ENCODE measurements at regions not wholly inside any gene's neighbourhood (a gene's known extent, or its start where the extent isn't known, plus 50 kb on each side); places are given as distances from the start of the nearest gene placed in this dataset.

- H3K4me3 ChIP-seq (ENCODE audit: low read length): no peak overlapping the region
- H3K27ac ChIP-seq (ENCODE audit: low read length): no peak overlapping the region
- no peak overlapping the region for H3K9ac ChIP-seq (ENCODE audit: low read length)
- H3K9me2 ChIP-seq (replicated peaks; ENCODE audit: insufficient read depth, low read length): no peaks in the 10 kb centered on the region
- no peaks in the 10 kb centered on the region for H3K4me1 ChIP-seq (ENCODE audit: low read length)
- no peaks in the 10 kb centered on the region for H3K79me2 ChIP-seq (ENCODE audit: low read length)
- no peaks in the 10 kb centered on the region for H3K27me3 ChIP-seq (ENCODE audit: low read length)
- H2AFZ ChIP-seq (ENCODE audit: low read length): no peak overlapping the region
- H3K36me3 ChIP-seq (ENCODE audit: insufficient read depth, low read length): no peaks in the 10 kb centered on the region
- H4K20me1 ChIP-seq (ENCODE audit: insufficient read depth, low read depth, low read length): no peaks in the 10 kb centered on the region
- no peak overlapping the region for H3K4me2 ChIP-seq (ENCODE audit: low read depth, low read length, poor library complexity, severe bottlenecking)
- no peaks in the 10 kb centered on the region for H3K9me3 ChIP-seq (ENCODE audit: low read length)
- DNase-seq: no peak
Measured at GRCh38 chr12:115240251-115240650, 556.3 kb upstream of the TBX3 start.

- no peaks in the 10 kb centered on the region for H4K20me1 ChIP-seq (ENCODE audit: insufficient read depth, low read depth, low read length)
- no peaks in the 10 kb centered on the region for H3K9me3 ChIP-seq (ENCODE audit: low read length)
- no peaks in the 10 kb centered on the region for H3K4me1 ChIP-seq (ENCODE audit: low read length)
- H3K4me2 ChIP-seq (ENCODE audit: low read depth, low read length, poor library complexity, severe bottlenecking): no peak overlapping the region
- H3K36me3 ChIP-seq (ENCODE audit: insufficient read depth, low read length): no peaks in the 10 kb centered on the region
- H3K79me2 ChIP-seq (ENCODE audit: low read length): no peaks in the 10 kb centered on the region
- H3K27ac ChIP-seq (ENCODE audit: low read length): no peak overlapping the region
- no peak overlapping the region for H2AFZ ChIP-seq (ENCODE audit: low read length)
- no peak overlapping the region for H3K9ac ChIP-seq (ENCODE audit: low read length)
- no peaks in the 10 kb centered on the region for H3K27me3 ChIP-seq (ENCODE audit: low read length)
- no peaks in the 10 kb centered on the region for H3K9me2 ChIP-seq (replicated peaks; ENCODE audit: insufficient read depth, low read length)
- DNase-seq: no peak
- H3K4me3 ChIP-seq (ENCODE audit: low read length): no peak overlapping the region
Measured at GRCh38 chr12:115235880-115236279, 551.9 kb upstream of the TBX3 start.

- Histone ChIP-seq H2AFZ (ENCODE audit: low read length) (no peak overlapping the region), H3K9me2 (replicated peaks; ENCODE audit: insufficient read depth, low read length) (no peaks in the 10 kb centered on the region), H3K4me3 (ENCODE audit: low read length) (no peak overlapping the region), H3K4me2 (ENCODE audit: low read depth, low read length, poor library complexity, severe bottlenecking) (no peak overlapping the region), H3K27me3 (ENCODE audit: low read length) (no peaks in the 10 kb centered on the region), H4K20me1 (ENCODE audit: insufficient read depth, low read depth, low read length) (no peaks in the 10 kb centered on the region), H3K36me3 (ENCODE audit: insufficient read depth, low read length) (no peaks in the 10 kb centered on the region), H3K9ac (ENCODE audit: low read length) (no peak overlapping the region), H3K4me1 (ENCODE audit: low read length) (no peaks in the 10 kb centered on the region), H3K27ac (ENCODE audit: low read length) (no peak overlapping the region), H3K79me2 (ENCODE audit: low read length) (no peaks in the 10 kb centered on the region), H3K9me3 (ENCODE audit: low read length) (no peaks in the 10 kb centered on the region)
- DNase-seq: no peak
Measured at GRCh38 chr12:115233891-115234543, 550.0 kb upstream of the TBX3 start.

GRCh38 chr12:115232455-115233156 is 548.6 kb upstream of the TBX3 start:
- DNase-seq: no peak
- Histone ChIP-seq H3K36me3 (ENCODE audit: insufficient read depth, low read length) (no peaks in the 10 kb centered on the region), H3K4me3 (ENCODE audit: low read length) (no peak overlapping the region), H3K79me2 (ENCODE audit: low read length) (no peaks in the 10 kb centered on the region), H4K20me1 (ENCODE audit: insufficient read depth, low read depth, low read length) (no peaks in the 10 kb centered on the region), H3K9me3 (ENCODE audit: low read length) (no peaks in the 10 kb centered on the region), H3K4me2 (ENCODE audit: low read depth, low read length, poor library complexity, severe bottlenecking) (no peak overlapping the region), H3K4me1 (ENCODE audit: low read length) (no peaks in the 10 kb centered on the region), H3K9ac (ENCODE audit: low read length) (no peak overlapping the region), H2AFZ (ENCODE audit: low read length) (no peak overlapping the region), H3K27ac (ENCODE audit: low read length) (no peak overlapping the region), H3K9me2 (replicated peaks; ENCODE audit: insufficient read depth, low read length) (no peaks in the 10 kb centered on the region), H3K27me3 (ENCODE audit: low read length) (no peaks in the 10 kb centered on the region)

GRCh38 chr12:115230606-115231005 is 546.6 kb upstream of the TBX3 start:
- Histone ChIP-seq H3K4me3 (ENCODE audit: low read length) (no peak overlapping the region), H3K9me2 (replicated peaks; ENCODE audit: insufficient read depth, low read length) (no peaks in the 10 kb centered on the region), H4K20me1 (ENCODE audit: insufficient read depth, low read depth, low read length) (no peaks in the 10 kb centered on the region), H3K9me3 (ENCODE audit: low read length) (no peaks in the 10 kb centered on the region), H3K27me3 (ENCODE audit: low read length) (no peaks in the 10 kb centered on the region), H2AFZ (ENCODE audit: low read length) (no peak overlapping the region), H3K27ac (ENCODE audit: low read length) (no peak overlapping the region), H3K4me2 (ENCODE audit: low read depth, low read length, poor library complexity, severe bottlenecking) (no peak overlapping the region), H3K4me1 (ENCODE audit: low read length) (no peaks in the 10 kb centered on the region), H3K79me2 (ENCODE audit: low read length) (no peaks in the 10 kb centered on the region), H3K9ac (ENCODE audit: low read length) (no peak overlapping the region), H3K36me3 (ENCODE audit: insufficient read depth, low read length) (no peaks in the 10 kb centered on the region)
- no peak for DNase-seq

GRCh38 chr12:115229517-115229916 is 545.5 kb upstream of the TBX3 start:
- H2AFZ ChIP-seq (ENCODE audit: low read length): no peak overlapping the region
- DNase-seq: no peak

GRCh38 chr12:115228434-115228833 is 544.5 kb upstream of the TBX3 start:
- Histone ChIP-seq H3K4me3 (ENCODE audit: low read length) (no peak overlapping the region), H4K20me1 (ENCODE audit: insufficient read depth, low read depth, low read length) (no peaks in the 10 kb centered on the region), H3K4me1 (ENCODE audit: low read length) (no peaks in the 10 kb centered on the region), H3K4me2 (ENCODE audit: low read depth, low read length, poor library complexity, severe bottlenecking) (no peak overlapping the region), H3K27me3 (ENCODE audit: low read length) (no peaks in the 10 kb centered on the region; the same call in 1 of the 2 replicates), H2AFZ (ENCODE audit: low read length) (no peak overlapping the region), H3K36me3 (ENCODE audit: insufficient read depth, low read length) (no peaks in the 10 kb centered on the region), H3K9me3 (ENCODE audit: low read length) (no peaks in the 10 kb centered on the region; the same call in 1 of the 2 replicates), H3K27ac (ENCODE audit: low read length) (no peak overlapping the region), H3K9me2 (replicated peaks; ENCODE audit: insufficient read depth, low read length) (no peaks in the 10 kb centered on the region), H3K79me2 (ENCODE audit: low read length) (no peaks in the 10 kb centered on the region), H3K9ac (ENCODE audit: low read length) (no peak overlapping the region)
- DNase-seq: no peak

More at GRCh38 chr12:115229517-115229916, 545.5 kb upstream of the TBX3 start:
- Histone ChIP-seq H3K4me1 (ENCODE audit: low read length) (no peaks in the 10 kb centered on the region), H3K27me3 (ENCODE audit: low read length) (no peaks in the 10 kb centered on the region; the same call in 1 of the 2 replicates), H3K27ac (ENCODE audit: low read length) (no peak overlapping the region), H3K9ac (ENCODE audit: low read length) (no peak overlapping the region), H3K36me3 (ENCODE audit: insufficient read depth, low read length) (no peaks in the 10 kb centered on the region), H3K9me3 (ENCODE audit: low read length) (no peaks in the 10 kb centered on the region; the same call in 1 of the 2 replicates), H3K79me2 (ENCODE audit: low read length) (no peaks in the 10 kb centered on the region), H3K9me2 (replicated peaks; ENCODE audit: insufficient read depth, low read length) (no peaks in the 10 kb centered on the region), H4K20me1 (ENCODE audit: insufficient read depth, low read depth, low read length) (no peaks in the 10 kb centered on the region), H3K4me3 (ENCODE audit: low read length) (no peak overlapping the region), H3K4me2 (ENCODE audit: low read depth, low read length, poor library complexity, severe bottlenecking) (no peak overlapping the region)

- H3K27ac ChIP-seq (ENCODE audit: low read length): no peak overlapping the region
- H3K79me2 ChIP-seq (ENCODE audit: low read length): no peaks in the 10 kb centered on the region
- no peaks in the 10 kb centered on the region for H4K20me1 ChIP-seq (ENCODE audit: insufficient read depth, low read depth, low read length)
- no peaks in the 10 kb centered on the region for H3K36me3 ChIP-seq (ENCODE audit: insufficient read depth, low read length)
- H3K4me3 ChIP-seq (ENCODE audit: low read length): no peak overlapping the region
- no peaks in the 10 kb centered on the region; the same call in 1 of the 2 replicates for H3K9me3 ChIP-seq (ENCODE audit: low read length)
- H3K4me2 ChIP-seq (ENCODE audit: low read depth, low read length, poor library complexity, severe bottlenecking): no peak overlapping the region
- H3K9me2 ChIP-seq (replicated peaks; ENCODE audit: insufficient read depth, low read length): no peaks in the 10 kb centered on the region
- no peak overlapping the region for H2AFZ ChIP-seq (ENCODE audit: low read length)
- H3K4me1 ChIP-seq (ENCODE audit: low read length): no peaks in the 10 kb centered on the region
- no peak overlapping the region for H3K9ac ChIP-seq (ENCODE audit: low read length)
- H3K27me3 ChIP-seq (ENCODE audit: low read length): no peaks in the 10 kb centered on the region; the same call in 1 of the 2 replicates
- DNase-seq: no peak
Measured at GRCh38 chr12:115227137-115227615, 543.2 kb upstream of the TBX3 start.

Data from Karpas-422 (cell line).